DMS79 (cell line): ENCODE measurements at regions not wholly inside any gene's neighbourhood (a gene's known extent, or its start where the extent isn't known, plus 50 kb on each side); places are given as distances from the start of the nearest gene placed in this dataset.
"Not testable (repeated sequence)": the region's sequence is repeated elsewhere in the genome, so short reads cannot be mapped to it uniquely, and the experiment has no call there.

Experiments used
- DNase-seq: peaks from one replicate; lab custom pipeline; 2025; lab: John Stamatoyannopoulos, UW

DNA sequence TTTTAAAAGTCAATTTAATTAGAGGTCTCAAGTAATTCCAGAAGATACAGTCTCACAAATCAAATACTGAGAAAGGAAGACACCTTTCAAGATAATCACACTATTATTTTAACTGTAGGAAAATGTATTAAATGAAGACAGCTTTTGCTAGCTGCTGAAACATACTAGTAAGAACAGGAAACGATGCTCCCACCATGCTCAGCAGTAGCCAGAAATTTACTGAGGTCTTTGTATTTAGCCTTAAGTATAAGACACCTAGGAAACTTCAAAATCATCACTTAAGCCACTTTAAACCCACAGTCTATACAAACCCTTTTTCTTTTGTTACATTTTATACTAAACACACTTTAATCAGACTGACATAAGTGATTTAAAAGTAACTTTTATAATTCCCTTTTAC is 72.7 kb upstream of the NPIPB12 start:
- DNase-seq = not testable (repeated sequence)

DNA sequence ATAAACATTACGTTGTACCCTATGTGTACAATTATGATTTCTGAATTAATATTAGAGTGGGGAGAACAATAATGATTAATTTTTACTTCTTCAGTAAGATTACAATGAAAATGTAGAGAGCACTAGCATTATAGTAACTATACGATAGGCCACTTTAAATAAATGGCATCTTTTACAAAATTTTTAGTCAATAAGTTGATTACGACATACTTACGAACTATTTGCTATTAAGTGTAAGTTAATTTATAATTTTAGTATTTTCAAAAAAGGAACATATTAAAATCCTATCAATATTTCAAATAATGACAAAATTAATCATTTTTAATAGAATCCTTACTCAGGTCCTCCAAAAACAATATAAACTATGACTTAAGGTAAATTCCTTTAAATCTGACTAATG is 75.6 kb upstream of the NPIPB12 start:
- DNase-seq = not testable (repeated sequence)

GRCh38 chr16:29591919-29592318 is 71.1 kb upstream of the SPN start:
- DNase-seq = not testable (repeated sequence)

- not testable (repeated sequence) for DNase-seq
Observed at GRCh38 chr16:29594269-29594925, 68.7 kb upstream of the SPN start.

GRCh38 chr16:29594926-29595838 is 67.9 kb upstream of the SPN start:
- DNase-seq = peak; percentile 79

GRCh38 chr16:29597030-29597429 is 66.0 kb upstream of the SPN start:
- DNase-seq = not testable (repeated sequence)

DNA sequence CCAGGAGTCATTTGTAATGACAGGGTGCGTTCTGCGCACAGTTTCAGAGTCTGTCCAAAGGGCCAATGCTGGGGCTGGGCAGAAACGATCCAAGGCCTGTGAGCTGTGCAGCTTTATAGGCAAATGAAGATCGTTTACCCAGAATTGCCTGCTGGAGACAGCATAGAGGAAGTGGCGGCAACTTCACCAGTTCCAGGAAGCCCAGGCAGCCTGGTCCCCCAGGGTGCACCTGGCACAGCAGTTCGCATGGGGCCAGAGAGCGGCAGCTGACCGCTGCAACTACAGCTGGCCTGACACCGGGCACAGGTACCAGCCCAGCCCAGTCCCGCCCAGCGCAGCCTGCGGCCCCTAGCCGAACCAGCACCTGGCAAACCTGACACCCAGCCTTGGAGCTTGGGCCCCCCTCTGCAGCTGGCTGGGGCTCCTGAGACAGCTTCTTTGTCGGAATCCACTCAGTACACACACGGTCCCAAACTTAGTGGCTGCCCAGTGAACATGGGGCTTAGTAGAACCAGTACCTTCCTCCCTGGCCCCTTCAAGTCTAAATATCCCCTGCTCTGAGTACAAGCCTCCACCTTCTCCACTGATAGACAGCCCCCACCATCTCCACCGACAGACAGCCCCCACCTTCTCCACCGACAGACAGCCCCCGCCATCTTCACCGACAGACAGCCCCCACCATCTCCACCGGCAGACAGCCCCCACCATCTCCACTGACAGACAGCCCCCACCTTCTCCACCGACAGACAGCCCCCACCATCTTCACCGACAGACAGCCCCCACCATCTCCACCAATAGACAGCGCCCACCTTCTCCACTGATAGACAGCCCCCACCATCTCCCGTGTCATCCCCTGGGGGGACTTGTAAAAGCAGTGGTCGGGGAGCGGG is 62.7 kb upstream of the SPN start:
- not testable (repeated sequence) for DNase-seq

DNA sequence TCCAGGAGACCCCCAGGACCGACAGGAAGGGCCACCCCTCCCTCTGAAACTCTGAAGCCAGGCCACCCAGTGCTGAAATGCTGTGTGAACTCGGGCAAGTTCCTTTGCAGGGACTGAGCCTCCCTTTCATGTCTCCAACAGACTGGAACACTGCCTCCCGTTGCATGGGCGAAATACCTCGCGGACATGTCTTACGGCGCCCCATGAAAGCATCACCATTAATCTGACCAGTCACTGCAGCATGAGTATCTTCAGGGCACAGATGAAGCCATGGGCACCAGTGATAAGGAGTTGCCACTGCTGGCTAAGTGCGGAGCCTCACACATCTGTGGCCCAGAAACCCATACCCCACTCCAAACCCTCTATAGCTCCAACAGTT is 60.8 kb upstream of the SPN start:
- not testable (repeated sequence) for DNase-seq

GRCh38 chr16:29602683-29603088 is 60.4 kb upstream of the SPN start:
- not testable (repeated sequence) for DNase-seq

DNA sequence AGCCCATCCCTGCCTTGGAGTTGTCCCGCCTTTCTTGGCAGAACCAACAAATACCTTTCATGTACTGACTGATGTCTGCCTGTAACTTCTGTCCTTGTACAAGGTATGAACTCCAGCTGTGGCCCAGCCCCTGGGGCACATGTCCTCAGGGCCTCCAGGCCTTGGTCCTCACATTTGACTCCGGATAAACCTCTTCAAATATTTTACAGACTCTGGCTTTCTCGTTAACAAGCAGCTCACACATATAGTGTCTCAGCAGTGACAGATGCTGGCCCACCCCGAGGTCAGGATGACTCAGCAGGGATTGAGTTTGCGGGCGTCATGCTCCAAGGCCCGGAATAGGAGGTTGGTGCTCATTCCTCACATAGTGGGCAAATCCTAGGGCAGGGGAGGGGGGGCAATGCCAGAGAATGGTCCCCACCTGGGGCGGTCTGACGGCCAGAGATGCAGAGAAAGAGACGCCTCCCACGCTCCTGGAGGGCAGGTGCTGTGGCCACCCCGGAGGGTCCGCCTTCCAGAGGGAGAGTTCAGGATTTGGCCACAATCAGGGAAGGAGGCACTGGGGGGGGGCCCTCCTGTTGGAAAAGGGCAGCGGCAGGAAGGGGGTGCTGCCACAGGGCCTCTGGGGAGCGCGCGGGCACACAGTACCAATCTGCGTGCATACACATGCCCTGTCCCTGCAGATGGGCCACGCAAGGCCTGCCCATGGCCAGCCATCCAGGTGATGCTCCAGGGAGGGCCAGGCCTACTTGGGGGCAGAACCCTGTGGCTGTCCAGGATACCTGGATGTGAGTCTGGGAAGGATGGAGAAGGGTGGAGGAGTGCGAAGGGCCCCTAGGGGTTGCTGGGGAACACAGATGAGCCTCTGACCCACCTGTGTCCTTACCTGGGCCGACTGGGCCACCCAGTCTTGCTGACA is 58.2 kb upstream of the SPN start:
- not testable (repeated sequence) for DNase-seq

GRCh38 chr16:29605593-29606205 is 57.3 kb upstream of the SPN start:
- DNase-seq = not testable (repeated sequence)

DNA sequence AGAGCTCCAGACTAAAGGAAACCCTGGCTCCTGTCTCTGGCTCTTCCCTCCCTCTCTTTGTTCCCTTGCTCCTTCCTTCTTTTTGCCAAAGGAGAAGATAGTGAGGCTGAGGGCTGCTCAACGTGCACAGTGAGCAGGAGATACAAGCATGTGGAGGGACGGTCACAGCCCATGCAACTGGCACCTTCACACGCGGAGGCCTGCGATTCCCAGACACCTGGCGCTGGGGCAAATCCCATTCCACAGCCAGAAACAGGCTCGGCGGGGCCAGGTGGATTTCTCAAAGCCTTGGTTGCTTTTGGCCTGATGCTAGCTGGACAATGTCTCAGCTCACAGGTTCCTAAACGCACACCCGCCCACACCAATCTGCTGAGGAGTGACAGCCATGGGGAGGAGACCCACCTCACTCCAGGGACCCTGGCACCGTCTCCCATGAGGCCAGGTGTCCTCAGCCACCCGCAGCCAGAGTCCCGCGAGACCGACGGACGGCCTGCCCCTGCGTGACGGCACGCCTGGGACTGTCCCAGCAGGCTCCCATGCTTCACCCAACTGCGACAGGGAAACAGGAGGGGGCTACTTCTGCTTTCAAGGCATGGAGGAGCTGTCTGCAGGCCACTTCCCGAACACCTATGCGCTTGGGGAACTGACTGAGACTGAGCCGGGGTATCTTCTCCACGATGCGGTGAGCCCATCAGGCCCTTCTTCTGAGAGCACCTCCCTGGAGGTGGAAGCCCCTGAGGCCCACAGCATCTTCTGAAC is 56.2 kb upstream of the SPN start:
- DNase-seq = not testable (repeated sequence)

DNA sequence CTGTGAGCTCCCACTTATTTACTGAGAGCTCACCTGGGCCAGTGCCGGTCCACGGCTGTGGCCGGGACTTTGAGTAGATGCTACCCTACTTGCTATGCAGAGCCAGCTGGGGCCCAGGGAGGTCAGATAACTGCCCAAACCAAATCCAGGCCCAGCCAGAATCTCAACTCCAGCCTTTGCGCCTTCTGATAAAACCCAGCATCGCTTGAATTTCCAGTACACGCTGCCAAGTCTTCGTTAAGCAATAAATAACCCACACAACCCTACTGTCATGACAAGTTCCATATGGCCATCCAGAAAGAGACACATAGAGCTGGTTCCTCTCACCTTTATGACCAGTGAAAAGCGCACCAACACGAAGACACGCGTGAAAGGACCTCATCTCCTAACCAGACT is 55.6 kb upstream of the SPN start:
- not testable (repeated sequence) for DNase-seq

DNA sequence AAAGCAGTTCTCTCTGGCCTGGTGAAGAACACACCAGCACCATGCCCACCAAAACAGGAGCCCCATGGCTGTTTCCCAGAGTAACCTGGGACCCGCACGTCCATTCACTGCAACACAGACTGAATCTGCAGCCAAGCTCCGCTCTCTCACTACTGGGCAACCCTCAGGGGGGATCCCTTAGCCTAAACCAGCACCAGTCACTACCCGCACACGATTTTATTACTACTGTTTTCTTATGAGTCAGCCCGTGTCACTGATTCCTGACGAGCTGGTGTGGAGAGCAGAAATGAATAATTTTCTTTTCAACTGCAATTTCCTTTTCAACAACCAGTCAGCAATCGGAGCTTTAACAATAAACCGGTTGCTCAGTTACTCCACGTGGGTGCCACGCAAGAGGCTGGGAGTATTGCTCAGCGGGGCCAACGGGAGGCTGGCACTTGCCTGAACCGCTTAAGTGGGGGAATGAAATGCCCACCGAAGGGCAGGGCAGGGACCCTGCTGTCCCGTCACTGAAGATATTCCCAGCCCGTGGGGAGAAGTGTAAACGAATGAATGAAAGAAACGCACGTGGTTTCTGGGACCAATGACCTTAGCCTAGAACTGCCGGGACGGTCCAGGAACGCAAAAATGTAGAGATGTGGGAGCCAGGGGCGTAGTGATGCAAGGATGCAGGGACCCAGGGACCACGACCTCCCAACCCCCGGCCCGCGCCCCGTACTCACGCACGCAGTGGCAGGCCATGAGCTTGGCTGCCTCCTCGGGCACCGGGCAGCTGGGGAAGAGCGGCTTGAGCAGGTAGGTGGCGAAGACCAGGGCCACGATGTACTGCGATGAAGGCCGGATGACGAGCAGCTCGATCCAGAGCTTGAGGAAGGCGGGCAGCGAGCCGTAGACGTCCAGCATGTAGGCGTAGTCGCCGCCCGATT is 50.4 kb upstream of the SPN start:
- not testable (repeated sequence) for DNase-seq
